Thoracic aorta (tissue), 2 donors: ENCODE measurements at regions not wholly inside any gene's neighbourhood (a gene's known extent, or its start where the extent isn't known, plus 50 kb on each side); places are given as distances from the start of the nearest gene placed in this dataset.

Experiments
- ATAC-seq: fragments of 150-250 bp; one replicate; pipeline ENCODE4 v1.8.0; 2017; ENCODE audit warnings: low read depth; ENCODE audit not compliant: insufficient number of reproducible peaks, low FRiP score
- DNase-seq: peaks from one replicate; pipeline ENCODE4 v3.0.0-alpha.2; 2020; ENCODE audit warnings: low spot score
- H3K27ac ChIP-seq, 2 donors: fragments of 200-600 bp; sonication (generic); 1 replicate in 1 of 2; 2 replicates in 1 of 2; pipeline ENCODE4 v1.5.1; 2016; ENCODE audit warnings: mild to moderate bottlenecking in 2 of 2, moderate library complexity in 2 of 2
- H3K27me3 ChIP-seq: fragments of 200-600 bp; sonication (generic); replicated peaks from 2 replicates; pipeline ENCODE4 v1.6.0; 2016; ENCODE audit warnings: mild to moderate bottlenecking; ENCODE audit not compliant: insufficient read depth
- H3K36me3 ChIP-seq: fragments of 200-600 bp; sonication (generic); one replicate; pipeline ENCODE4 v1.5.1; 2016
- H3K4me1 ChIP-seq, 2 donors: fragments of 200-600 bp; sonication (generic); 1 replicate in 1 of 2; 2 replicates in 1 of 2; pipeline versions ENCODE4 v1.5.1 to v1.6.0; 2016; ENCODE audit warnings: low read depth in 2 of 2, mild to moderate bottlenecking in 1 of 2; ENCODE audit not compliant: control insufficient read depth in 1 of 2
- H3K4me3 ChIP-seq: fragments of 200-600 bp; sonication (generic); 2 replicates; pipeline ENCODE4 v1.5.1; 2016; ENCODE audit warnings: mild to moderate bottlenecking
- H3K9me3 ChIP-seq: fragments of 200-600 bp; sonication (generic); 2 replicates; pipeline ENCODE4 v1.5.1; 2016
- CTCF ChIP-seq: fragments of 200-600 bp; sonication (generic); IDR thresholded peaks from one replicate; pipeline ENCODE4 v1.5.1; 2019; ENCODE audit warnings: antibody characterized with exemption

GRCh38 chr12:66963901-66964300 is 285.0 kb upstream of the GRIP1 start:
- ATAC-seq (no peak), DNase-seq (no peak)
- Histone ChIP-seq H3K4me1 (no peaks in the 10 kb centered on the region), H3K4me3 (no peak overlapping the region), H3K27me3 (no peaks in the 10 kb centered on the region), H3K36me3 (no peaks in the 10 kb centered on the region), H3K9me3 (no peaks in the 10 kb centered on the region), H3K27ac (no peak overlapping the region)
- no peak for TF ChIP-seq CTCF

- Histone ChIP-seq H3K27ac (no peak overlapping the region), H3K4me3 (no peak overlapping the region), H3K9me3 (no peaks in the 10 kb centered on the region), H3K36me3 (no peaks in the 10 kb centered on the region), H3K4me1 (no peaks in the 10 kb centered on the region), H3K27me3 (no peaks in the 10 kb centered on the region)
- ATAC-seq, result no peak
- no peak for DNase-seq
- no peak for TF ChIP-seq CTCF
Observed at GRCh38 chr12:66964629-66965028, 285.8 kb upstream of the GRIP1 start.

GRCh38 chr12:66965621-66966020 is 286.7 kb upstream of the GRIP1 start:
- DNase-seq (no peak), ATAC-seq (no peak)
- no peaks in the 10 kb centered on the region for H3K9me3 ChIP-seq
- TF ChIP-seq CTCF, result no peak
- no peaks in the 10 kb centered on the region for H3K27me3 ChIP-seq
- H3K4me3 ChIP-seq, result no peak overlapping the region
- no peak overlapping the region for H3K27ac ChIP-seq
- no peaks in the 10 kb centered on the region for H3K4me1 ChIP-seq
- H3K36me3 ChIP-seq, result no peaks in the 10 kb centered on the region

GRCh38 chr12:66971816-66972215 is 292.9 kb upstream of the GRIP1 start:
- Histone ChIP-seq H3K36me3 (no peaks in the 10 kb centered on the region), H3K9me3 (no peaks in the 10 kb centered on the region), H3K27ac (no peak overlapping the region), H3K27me3 (no peaks in the 10 kb centered on the region), H3K4me1 (no peaks in the 10 kb centered on the region), H3K4me3 (no peak overlapping the region)
- DNase-seq (no peak), ATAC-seq (no peak)
- TF ChIP-seq CTCF, result no peak

GRCh38 chr12:66976526-66976925 is 292.6 kb upstream of the CAND1 start:
- ATAC-seq (no peak), DNase-seq (no peak)
- Histone ChIP-seq H3K36me3 (no peaks in the 10 kb centered on the region), H3K27ac (no peak overlapping the region), H3K9me3 (no peaks in the 10 kb centered on the region), H3K27me3 (no peaks in the 10 kb centered on the region), H3K4me1 (no peaks in the 10 kb centered on the region), H3K4me3 (no peak overlapping the region)
- no peak for TF ChIP-seq CTCF
